ENCODE measurements at regions not wholly inside any gene's neighbourhood (a gene's known extent, or its start where the extent isn't known, plus 50 kb on each side); places are given as distances from the start of the nearest gene placed in this dataset.
"Not testable (repeated sequence)": the region's sequence is repeated elsewhere in the genome, so short reads cannot be mapped to it uniquely, and the experiment has no call there.

GRCh38 chr2:5022061-5022460, 670.1 kb upstream of the SOX11 start:
- DNase-seq, result no peak

GRCh38 chr2:5022708-5023635, 669.2 kb upstream of the SOX11 start:
- DNase-seq, result not testable (repeated sequence)

- no peak for DNase-seq
Measured at GRCh38 chr2:5026571-5027234, 665.5 kb upstream of the SOX11 start.

- DNase-seq, result peak; percentile 99
Measured at GRCh38 chr2:5035057-5035488, 657.1 kb upstream of the SOX11 start.

- DNase-seq, result peak; percentile 87
Measured at GRCh38 chr2:5036256-5036655, 655.9 kb upstream of the SOX11 start.

GRCh38 chr2:5039241-5039975, 652.8 kb upstream of the SOX11 start:
- DNase-seq, result no peak

GRCh38 chr2:5040571-5040970, 651.6 kb upstream of the SOX11 start:
- DNase-seq, result no peak

- no peak for DNase-seq
Measured at GRCh38 chr2:5041501-5041900, 650.7 kb upstream of the SOX11 start.

GRCh38 chr2:5042666-5043440, 649.3 kb upstream of the SOX11 start:
- no peak for DNase-seq

GRCh38 chr2:5051300-5051699, 640.9 kb upstream of the SOX11 start:
- DNase-seq, result peak; percentile 61

- no peak for DNase-seq
Measured at GRCh38 chr2:5052905-5053304, 639.3 kb upstream of the SOX11 start.

GRCh38 chr2:5057891-5058351, 634.3 kb upstream of the SOX11 start:
- DNase-seq, result peak; percentile 77

GRCh38 chr2:5060956-5061355, 631.2 kb upstream of the SOX11 start:
- no peak for DNase-seq

- DNase-seq, result no peak
Measured at GRCh38 chr2:5064687-5065086, 627.5 kb upstream of the SOX11 start.

GRCh38 chr2:5067816-5068215, 624.4 kb upstream of the SOX11 start:
- no peak for DNase-seq

- peak; percentile 41 for DNase-seq
Measured at GRCh38 chr2:5070257-5070656, 621.9 kb upstream of the SOX11 start.

GRCh38 chr2:5074733-5075132, 617.5 kb upstream of the SOX11 start:
- DNase-seq, result no peak

- DNase-seq, result peak; percentile 70
Measured at GRCh38 chr2:5076599-5076998, 615.6 kb upstream of the SOX11 start.

- peak; percentile 53 for DNase-seq
Measured at GRCh38 chr2:5077479-5078089, 614.6 kb upstream of the SOX11 start.

GRCh38 chr2:5083402-5083801, 608.8 kb upstream of the SOX11 start:
- no peak for DNase-seq

- no peak for DNase-seq
Measured at GRCh38 chr2:5089409-5089808, 602.8 kb upstream of the SOX11 start.

GRCh38 chr2:5093056-5093455, 599.1 kb upstream of the SOX11 start:
- no peak for DNase-seq

All from NCI-H2171 treated with DMSO at 0.1 percent for 48 hours (cell line).